Fibroblast of skin of right biceps (primary cell): ENCODE measurements at regions not wholly inside any gene's neighbourhood (a gene's known extent, or its start where the extent isn't known, plus 50 kb on each side); places are given as distances from the start of the nearest gene placed in this dataset.
A peak's percentile ranks its signal among the peaks of the same experiment; 100 is the strongest.

ENCODE experiments used
- DNase-seq: peaks from one replicate; pipeline ENCODE4 v3.0.0-alpha.2; 2013

GRCh38 chr14:49463146-49463545 lies 123.0 kb downstream of the RPS29 start:
- DNase-seq, result no peak

GRCh38 chr14:49461529-49462401 lies 124.4 kb downstream of the RPS29 start:
- DNase-seq, result peak; percentile 72

DNA sequence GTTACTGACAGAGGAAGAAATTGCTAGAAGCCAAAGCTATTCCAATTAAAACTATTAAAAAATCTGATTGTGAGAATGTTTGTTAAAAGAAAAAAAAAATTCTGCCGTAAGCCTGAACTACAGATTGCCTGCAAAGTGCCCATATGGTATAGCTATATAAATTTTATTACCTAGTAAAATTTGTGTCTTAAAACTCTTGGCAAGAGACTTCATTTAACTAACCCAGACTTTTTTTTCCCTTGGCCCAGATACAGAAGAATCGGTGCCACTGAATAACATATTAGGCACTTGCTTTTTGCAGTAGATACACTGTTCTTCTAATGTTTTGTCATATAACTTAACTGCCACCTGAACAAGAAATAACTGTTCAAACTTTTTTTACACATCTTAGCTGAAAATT lies 125.5 kb downstream of the RPS29 start:
- no peak for DNase-seq

DNA sequence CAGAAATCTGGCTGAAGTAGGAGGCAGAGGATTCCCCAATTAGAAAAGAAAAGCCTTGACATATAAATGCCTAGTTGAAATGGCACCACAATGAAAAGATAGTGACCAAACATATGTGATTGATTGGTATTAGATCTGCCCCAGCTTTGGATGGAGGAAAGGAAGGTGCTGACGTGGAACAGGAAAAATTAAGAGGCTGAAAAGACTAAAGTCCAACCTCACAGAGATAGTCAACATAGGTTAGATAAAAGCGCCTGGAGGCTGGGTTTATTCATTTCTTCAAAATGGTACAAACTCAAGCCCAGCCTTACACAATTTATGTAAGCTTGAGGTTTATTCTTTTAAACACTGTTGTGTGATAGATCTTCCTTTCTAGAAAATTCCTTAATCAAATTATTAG lies 129.6 kb downstream of the RPS29 start:
- DNase-seq, result no peak

DNA sequence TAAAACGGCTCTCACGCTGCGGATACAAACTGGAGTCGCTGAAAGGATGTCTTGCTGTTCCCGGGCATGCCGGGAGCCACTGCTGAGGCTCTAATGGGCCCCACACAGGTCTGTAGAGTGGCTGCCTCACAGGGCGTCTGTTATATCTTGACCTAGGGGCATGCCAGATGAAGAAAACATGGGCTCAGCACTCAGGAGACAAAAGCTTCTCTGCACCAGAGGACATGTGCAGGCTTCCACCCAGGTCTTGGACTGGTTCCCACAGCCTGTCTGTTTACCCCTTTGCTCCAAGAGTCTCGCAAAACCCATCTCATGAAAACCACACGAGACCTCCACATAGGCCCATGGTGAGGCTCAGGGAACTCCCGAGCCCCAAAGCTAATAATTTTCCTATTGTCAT lies 134.2 kb downstream of the RPS29 start:
- DNase-seq, result no peak

GRCh38 chr14:49449749-49450148 lies 136.4 kb downstream of the RPS29 start:
- no peak for DNase-seq

DNA sequence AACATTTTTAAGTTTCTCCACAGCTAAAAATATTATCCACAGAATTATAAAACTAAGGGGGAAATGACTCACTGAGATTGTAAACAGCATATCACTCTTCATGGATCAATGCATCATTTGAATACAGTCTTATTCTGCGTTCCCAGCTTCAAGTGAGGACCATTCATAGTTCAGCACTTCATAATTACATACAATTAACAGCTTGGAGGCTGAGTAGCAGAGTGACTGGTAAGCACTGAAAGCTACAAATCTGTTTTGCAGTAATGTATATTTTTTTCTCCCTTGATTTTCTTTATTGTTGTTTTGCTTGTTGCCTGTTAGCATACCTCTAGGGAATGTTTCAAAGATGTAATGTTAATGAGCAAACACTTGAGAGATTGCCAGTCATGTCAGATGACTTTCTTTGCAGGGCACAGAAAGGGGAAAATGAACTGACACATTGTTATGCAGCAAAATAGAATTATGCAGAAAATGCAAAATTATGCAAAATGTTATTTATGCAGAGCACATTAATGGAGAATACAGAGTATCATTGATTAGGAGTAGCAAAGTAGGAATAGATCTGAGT lies 138.6 kb downstream of the RPS29 start:
- no peak for DNase-seq

DNA sequence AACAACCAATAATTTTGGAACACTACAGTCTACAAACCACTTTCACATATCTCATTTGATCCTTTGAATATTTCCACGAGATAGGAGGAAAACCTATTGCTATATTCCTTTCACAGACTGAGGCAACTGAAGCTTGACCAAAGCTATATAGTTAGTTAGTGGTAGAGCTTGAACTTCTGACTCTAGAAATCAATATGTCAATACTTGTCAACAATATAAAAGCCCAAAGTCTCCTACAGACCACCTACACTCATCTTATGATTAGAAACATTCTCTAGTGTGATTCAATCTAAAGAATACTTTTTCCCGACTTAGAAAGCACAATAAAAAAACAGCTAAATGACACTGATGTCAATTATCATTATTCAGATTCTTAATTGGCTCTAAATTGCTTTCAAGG lies 139.4 kb downstream of the RPS29 start:
- no peak for DNase-seq

- no peak for DNase-seq
Measured at GRCh38 chr14:49438256-49438770, 147.9 kb downstream of the RPS29 start.

DNA sequence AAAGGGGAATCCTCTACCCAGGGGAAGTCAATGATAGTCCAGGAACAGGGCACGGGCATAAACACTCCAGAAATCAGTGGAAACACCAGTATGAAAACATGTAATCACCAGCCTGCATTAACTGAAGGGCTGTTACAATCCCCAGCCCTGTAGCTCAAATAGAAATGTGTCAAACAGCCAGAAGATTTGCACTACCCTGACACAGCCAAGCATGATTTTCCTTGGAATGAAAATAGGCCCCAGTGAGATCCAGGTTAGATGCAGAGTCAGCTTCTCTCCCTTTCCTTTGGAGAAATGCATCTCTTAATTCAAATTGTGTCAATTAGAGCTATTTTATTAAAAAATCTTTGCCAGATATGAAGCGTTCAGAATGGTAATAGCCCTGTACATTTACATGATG lies 158.1 kb downstream of the RPS29 start:
- no peak for DNase-seq

DNA sequence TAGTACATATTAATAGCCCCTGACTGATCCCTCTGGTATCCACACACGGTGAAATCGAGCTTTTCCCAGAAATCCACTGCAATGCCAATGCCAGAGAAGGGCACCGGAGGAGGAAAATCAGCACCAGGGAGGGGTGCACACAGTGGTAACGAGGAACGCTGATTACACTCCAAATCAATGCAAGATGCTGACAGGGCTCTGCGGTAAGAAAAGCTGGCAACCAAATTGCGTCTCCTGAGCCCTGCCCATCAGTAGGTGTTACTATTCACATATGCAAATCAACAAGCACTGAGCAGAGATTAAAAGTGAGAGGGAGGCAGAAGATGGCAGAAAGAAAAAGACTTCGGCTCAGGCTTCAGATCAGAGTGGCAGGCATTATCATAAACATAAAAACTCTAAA lies 159.1 kb downstream of the RPS29 start:
- DNase-seq, result no peak

- no peak for DNase-seq
Measured at GRCh38 chr14:49425921-49426320, 160.3 kb downstream of the RPS29 start.

DNA sequence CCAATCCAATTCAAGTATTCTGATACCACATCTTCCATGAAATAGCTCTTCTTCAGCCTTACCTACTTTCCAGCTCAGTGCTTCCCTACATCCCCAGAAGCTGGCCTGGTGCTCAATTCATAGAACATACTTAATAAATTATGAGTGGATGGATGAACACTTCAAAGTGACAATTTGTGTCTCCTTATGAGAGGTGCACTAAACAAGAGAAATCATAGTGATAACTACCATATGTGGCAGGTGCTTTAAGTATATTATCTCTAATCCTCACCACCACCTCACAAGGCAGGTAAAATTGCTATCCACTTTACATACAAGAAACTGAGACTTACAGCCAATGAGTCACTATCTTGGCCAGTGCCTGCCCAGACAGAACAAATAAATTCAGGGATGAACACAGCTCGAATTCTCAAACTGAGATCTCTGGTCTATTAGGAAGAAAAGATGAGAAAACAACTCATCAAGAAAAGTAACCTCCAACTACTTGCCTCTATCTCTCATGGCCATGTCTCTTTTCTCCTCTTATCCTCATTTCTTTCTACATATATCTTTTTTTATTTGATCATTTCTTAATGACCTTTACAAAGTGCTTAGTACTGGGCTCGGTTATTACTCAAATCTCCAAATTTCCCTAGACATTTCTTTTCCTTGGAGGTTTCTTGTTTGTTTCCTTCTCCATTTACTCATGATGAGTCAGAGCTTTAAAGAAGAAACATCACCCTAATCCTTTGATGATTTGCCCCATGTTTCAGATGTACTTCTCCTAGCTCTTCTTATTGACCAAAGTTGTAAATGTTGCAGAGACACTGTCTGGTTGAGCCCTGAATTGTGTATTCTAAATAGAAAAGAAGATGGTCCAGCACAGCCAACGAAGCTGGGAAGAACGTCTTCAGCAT lies 161.5 kb downstream of the RPS29 start:
- no peak for DNase-seq

- DNase-seq, result no peak
Measured at GRCh38 chr14:49420201-49420600, 166.0 kb downstream of the RPS29 start.

GRCh38 chr14:49418789-49419188 lies 167.4 kb downstream of the RPS29 start:
- no peak for DNase-seq

GRCh38 chr14:49417790-49418189 lies 168.4 kb downstream of the RPS29 start:
- no peak for DNase-seq

GRCh38 chr14:49408187-49408933 lies 177.8 kb downstream of the RPS29 start:
- DNase-seq, result no peak

DNA sequence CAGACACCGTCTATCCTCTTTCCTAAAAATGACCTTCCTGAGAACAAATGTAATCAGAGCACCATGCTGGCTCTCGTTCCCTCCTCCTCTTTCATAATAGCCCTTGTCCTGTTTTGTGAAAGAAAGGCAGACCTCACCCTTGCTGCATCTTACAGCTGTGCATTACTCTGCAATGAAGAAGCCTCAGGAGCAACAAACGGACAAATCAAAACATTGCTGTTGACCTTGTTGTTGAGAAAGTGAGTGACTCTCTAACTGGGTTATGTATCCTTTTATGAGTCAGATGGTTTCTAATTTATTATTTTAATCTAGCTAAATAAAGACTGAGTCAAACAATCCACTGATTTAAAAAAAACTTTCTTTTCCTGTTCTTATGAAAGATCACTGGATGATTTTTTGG lies 180.9 kb downstream of the RPS29 start:
- no peak for DNase-seq

- no peak for DNase-seq
Measured at GRCh38 chr14:49401373-49401772, 184.8 kb downstream of the RPS29 start.

- no peak for DNase-seq
Measured at GRCh38 chr14:49396801-49397200, 189.4 kb downstream of the RPS29 start.

GRCh38 chr14:49381778-49382177 lies 204.4 kb downstream of the RPS29 start:
- no peak for DNase-seq

GRCh38 chr14:49367696-49368095 lies 218.5 kb downstream of the RPS29 start:
- DNase-seq, result no peak

DNA sequence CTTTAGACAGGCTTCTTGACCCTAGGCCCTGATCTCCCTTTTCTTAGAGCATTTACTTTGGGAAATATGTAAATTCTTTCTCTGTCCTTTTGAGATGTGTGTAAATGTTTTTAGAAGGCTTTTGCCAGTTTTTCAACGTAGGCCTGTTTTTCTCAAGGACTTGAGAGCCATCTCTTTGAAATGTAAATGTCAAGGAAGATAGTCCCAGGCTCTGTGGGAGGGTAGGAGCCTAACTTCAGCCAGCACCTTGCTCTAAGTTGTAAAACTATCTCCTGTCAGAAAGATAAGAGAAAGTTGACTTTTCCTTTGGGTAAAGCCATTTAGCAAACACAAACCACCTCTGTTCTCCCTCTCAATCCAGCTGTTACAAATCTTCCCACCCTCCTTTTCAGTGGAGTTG lies 219.8 kb downstream of the RPS29 start:
- no peak for DNase-seq
